Panc1 (cell line): ENCODE measurements at regions not wholly inside any gene's neighbourhood (a gene's known extent, or its start where the extent isn't known, plus 50 kb on each side); places are given as distances from the start of the nearest gene placed in this dataset.

Source experiments
- ATAC-seq: fragments of 200-7000 bp; cut with Tn5 transposase; 2 replicates; pipeline ENCODE4 v1.9.1; 2020; ENCODE audit warnings: mild to moderate bottlenecking, moderate library complexity
- BruUV-seq: library from RNA; stranded (reverse); fragments of 400-500 nt; replicated peaks from 2 replicates; lab custom pipeline; 2021; lab: Mats Ljungman, UMichigan
- CTCF ChIA-PET: fragments of 300-600 bp; sonication (Branson Sonifier 250); formaldehyde crosslinking; loops from one replicate; lab custom pipeline; 2022; ENCODE audit warnings: antibody characterized with exemption; lab: Charles Lee
- POLR2A ChIA-PET: fragments of 300-600 bp; sonication (Branson Sonifier 250); formaldehyde crosslinking; loops from one replicate; lab custom pipeline; 2022; ENCODE audit warnings: antibody characterized with exemption; lab: Charles Lee
- DNase-seq: peaks from one replicate; pipeline ENCODE4 v3.0.0-alpha.2; 2010; ENCODE audit warnings: low read depth, low spot score
- H3K27ac ChIP-seq: 2 replicates; pipeline ENCODE4 v1.5.1; 2011; ENCODE audit warnings: mild to moderate bottlenecking, low read length, inconsistent platforms
- H3K27me3 ChIP-seq: fragments of 200-500 bp; sonication (Bioruptor generic); 2 replicates; pipeline ENCODE4 v1.6.0; 2014; ENCODE audit warnings: low read length, inconsistent platforms; ENCODE audit not compliant: control insufficient read depth, insufficient read depth
- H3K36me3 ChIP-seq: fragments of 200-500 bp; sonication (Bioruptor generic); 2 replicates; pipeline ENCODE4 v1.5.1; 2014; ENCODE audit warnings: inconsistent platforms, mild to moderate bottlenecking, low read length, moderate library complexity; ENCODE audit not compliant: control insufficient read depth, insufficient read depth
- H3K4me1 ChIP-seq: 2 replicates; pipeline ENCODE4 v1.5.1; 2011; ENCODE audit warnings: inconsistent platforms, mild to moderate bottlenecking, low read length, moderate library complexity; ENCODE audit not compliant: control insufficient read depth, insufficient read depth
- H3K4me3 ChIP-seq, 2 experiments: 2 replicates each; pipeline ENCODE4 v1.5.1; 2011 to 2012; ENCODE audit warnings: low read depth in 2 of 2, low read length in 2 of 2, mild to moderate bottlenecking in 2 of 2, inconsistent platforms in 1 of 2, moderate library complexity in 1 of 2
- H3K9me3 ChIP-seq: fragments of 200-500 bp; sonication (Bioruptor generic); 2 replicates; pipeline ENCODE4 v1.5.1; 2014; ENCODE audit warnings: low read depth, mild to moderate bottlenecking, inconsistent platforms, low read length, moderate library complexity; ENCODE audit not compliant: control insufficient read depth, insufficient read depth
- POLR2AphosphoS5 ChIP-seq: IDR thresholded peaks from 2 replicates; pipeline ENCODE4 v1.6.1; 2012; ENCODE audit warnings: mild to moderate bottlenecking, low read depth, low read length, moderate library complexity
- SIN3A ChIP-seq: IDR thresholded peaks from 2 replicates; pipeline ENCODE4 v1.6.1; 2012; ENCODE audit warnings: low read depth, mild to moderate bottlenecking, low read length, moderate library complexity, borderline replicate concordance; ENCODE audit not compliant: insufficient read depth
- TCF7L2 ChIP-seq: IDR thresholded peaks from 2 replicates; pipeline ENCODE4 v1.6.1; 2011; ENCODE audit warnings: mild to moderate bottlenecking, low read depth, low read length, inconsistent platforms
- in situ Hi-C: cut with HindIII; loops from 2 replicates; pipeline ENCODE4 v1.10.0; 2016; ENCODE audit warnings: low sequenced_read_pairs, low pct_unique_long_range_greater_than_20kb
- intact Hi-C: fragments of 100-400 bp; cut with micrococcal nuclease; formaldehyde crosslinking; loops from one replicate; pipeline ENCODE4 v1.10.0; 2022; ENCODE audit not compliant: unreplicated experiment
- TF ChIP-seq, protein P1 (sequence below): fragments of 450-650 bp; IDR thresholded peaks from 2 replicates; pipeline ENCODE4 v1.5.1; 2017; ENCODE audit warnings: mild to moderate bottlenecking
- TF ChIP-seq, protein P2 (sequence below), 2 experiments: IDR thresholded peaks; 2 replicates each; pipeline ENCODE4 v1.6.1; 2011 to 2012; ENCODE audit warnings: low read depth in 2 of 2, control low read depth in 1 of 2, low read length in 1 of 2, mild to moderate bottlenecking in 1 of 2, moderate library complexity in 1 of 2; ENCODE audit not compliant: insufficient read depth in 1 of 2

DNA sequence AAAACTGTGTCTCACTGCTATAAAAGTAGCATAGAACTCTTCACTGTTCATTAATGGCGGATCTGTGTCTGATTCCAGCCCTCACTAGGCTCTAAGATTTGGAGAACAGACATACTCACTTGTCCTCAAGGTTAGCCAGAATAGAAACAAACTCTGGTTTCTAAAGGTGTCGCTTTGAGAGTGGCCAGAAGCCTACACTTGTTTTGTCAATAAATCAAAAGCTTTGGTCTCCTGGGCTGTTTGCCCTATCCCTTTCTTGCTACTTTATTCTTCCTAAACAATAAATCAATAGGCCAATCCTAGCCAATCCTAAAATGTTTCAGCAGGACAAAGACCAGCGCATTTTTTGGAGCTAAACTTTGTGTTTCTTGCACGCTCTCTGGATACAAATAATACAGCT lies 1064.6 kb upstream of the CHAC2 start:
- no peak overlapping the region for H3K27ac ChIP-seq
- POLR2A ChIA-PET = interaction anchor here (0.6 kb wide), 1 partner anchor 260 kb away, joined by 7 read pairs; no protein-coding TSS in a partner anchor
- H3K27me3 ChIP-seq = no peaks in the 10 kb centered on the region
- no peaks in the 10 kb centered on the region for H3K4me1 ChIP-seq
- ATAC-seq (no peak), DNase-seq (no peak)
- H3K9me3 ChIP-seq = no peaks in the 10 kb centered on the region
- no TSS peak for BruUV-seq
- H3K4me3 ChIP-seq = no peak overlapping the region
- intact Hi-C loops = no loop called here
- in situ Hi-C loops = no loop called here
- TF ChIP-seq, protein P1, sequence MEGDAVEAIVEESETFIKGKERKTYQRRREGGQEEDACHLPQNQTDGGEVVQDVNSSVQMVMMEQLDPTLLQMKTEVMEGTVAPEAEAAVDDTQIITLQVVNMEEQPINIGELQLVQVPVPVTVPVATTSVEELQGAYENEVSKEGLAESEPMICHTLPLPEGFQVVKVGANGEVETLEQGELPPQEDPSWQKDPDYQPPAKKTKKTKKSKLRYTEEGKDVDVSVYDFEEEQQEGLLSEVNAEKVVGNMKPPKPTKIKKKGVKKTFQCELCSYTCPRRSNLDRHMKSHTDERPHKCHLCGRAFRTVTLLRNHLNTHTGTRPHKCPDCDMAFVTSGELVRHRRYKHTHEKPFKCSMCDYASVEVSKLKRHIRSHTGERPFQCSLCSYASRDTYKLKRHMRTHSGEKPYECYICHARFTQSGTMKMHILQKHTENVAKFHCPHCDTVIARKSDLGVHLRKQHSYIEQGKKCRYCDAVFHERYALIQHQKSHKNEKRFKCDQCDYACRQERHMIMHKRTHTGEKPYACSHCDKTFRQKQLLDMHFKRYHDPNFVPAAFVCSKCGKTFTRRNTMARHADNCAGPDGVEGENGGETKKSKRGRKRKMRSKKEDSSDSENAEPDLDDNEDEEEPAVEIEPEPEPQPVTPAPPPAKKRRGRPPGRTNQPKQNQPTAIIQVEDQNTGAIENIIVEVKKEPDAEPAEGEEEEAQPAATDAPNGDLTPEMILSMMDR = no peak
- no peak for TF ChIP-seq TCF7L2
- TF ChIP-seq POLR2AphosphoS5 = no peak
- TF ChIP-seq SIN3A = no peak
- TF ChIP-seq, protein P2, sequence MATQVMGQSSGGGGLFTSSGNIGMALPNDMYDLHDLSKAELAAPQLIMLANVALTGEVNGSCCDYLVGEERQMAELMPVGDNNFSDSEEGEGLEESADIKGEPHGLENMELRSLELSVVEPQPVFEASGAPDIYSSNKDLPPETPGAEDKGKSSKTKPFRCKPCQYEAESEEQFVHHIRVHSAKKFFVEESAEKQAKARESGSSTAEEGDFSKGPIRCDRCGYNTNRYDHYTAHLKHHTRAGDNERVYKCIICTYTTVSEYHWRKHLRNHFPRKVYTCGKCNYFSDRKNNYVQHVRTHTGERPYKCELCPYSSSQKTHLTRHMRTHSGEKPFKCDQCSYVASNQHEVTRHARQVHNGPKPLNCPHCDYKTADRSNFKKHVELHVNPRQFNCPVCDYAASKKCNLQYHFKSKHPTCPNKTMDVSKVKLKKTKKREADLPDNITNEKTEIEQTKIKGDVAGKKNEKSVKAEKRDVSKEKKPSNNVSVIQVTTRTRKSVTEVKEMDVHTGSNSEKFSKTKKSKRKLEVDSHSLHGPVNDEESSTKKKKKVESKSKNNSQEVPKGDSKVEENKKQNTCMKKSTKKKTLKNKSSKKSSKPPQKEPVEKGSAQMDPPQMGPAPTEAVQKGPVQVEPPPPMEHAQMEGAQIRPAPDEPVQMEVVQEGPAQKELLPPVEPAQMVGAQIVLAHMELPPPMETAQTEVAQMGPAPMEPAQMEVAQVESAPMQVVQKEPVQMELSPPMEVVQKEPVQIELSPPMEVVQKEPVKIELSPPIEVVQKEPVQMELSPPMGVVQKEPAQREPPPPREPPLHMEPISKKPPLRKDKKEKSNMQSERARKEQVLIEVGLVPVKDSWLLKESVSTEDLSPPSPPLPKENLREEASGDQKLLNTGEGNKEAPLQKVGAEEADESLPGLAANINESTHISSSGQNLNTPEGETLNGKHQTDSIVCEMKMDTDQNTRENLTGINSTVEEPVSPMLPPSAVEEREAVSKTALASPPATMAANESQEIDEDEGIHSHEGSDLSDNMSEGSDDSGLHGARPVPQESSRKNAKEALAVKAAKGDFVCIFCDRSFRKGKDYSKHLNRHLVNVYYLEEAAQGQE (IDR thresholded peaks at IDR 0.05; ENCODE audit: insufficient read depth in 1 of 2, low read depth in 2 of 2, low read length in 1 of 2) = no peak
- H3K36me3 ChIP-seq = no peaks in the 10 kb centered on the region
- CTCF ChIA-PET = no interaction called here

DNA sequence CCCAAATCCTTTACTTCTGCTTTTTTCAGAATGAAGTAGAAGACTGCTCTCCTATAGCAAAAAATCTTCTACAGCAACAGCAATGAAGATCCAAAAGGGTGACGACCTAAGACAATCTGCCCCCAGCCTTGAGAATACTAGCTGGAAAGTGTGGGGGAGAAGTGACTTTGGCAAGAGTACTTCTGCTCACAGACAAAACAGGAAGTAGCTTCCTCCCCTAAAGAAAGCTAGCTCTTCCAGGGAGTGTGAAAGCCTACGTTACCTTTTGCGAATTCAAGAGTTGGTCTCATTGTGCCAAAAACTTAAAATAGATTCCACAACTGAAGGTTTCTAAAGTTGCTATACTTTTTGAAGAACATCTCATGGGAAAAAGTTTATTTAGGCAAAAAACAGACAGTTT lies 1069.2 kb upstream of the CHAC2 start:
- no peaks in the 10 kb centered on the region for H3K9me3 ChIP-seq
- H3K27me3 ChIP-seq = no peaks in the 10 kb centered on the region
- no TSS peak for BruUV-seq
- TF ChIP-seq, protein P1 = no peak
- TF ChIP-seq SIN3A (no peak), POLR2AphosphoS5 (no peak), TCF7L2 (no peak)
- TF ChIP-seq, protein P2 (IDR thresholded peaks at IDR 0.05; ENCODE audit: insufficient read depth in 1 of 2, low read depth in 2 of 2, low read length in 1 of 2) = no peak
- H3K27ac ChIP-seq = no peak overlapping the region
- DNase-seq (no peak), ATAC-seq (no peak)
- intact Hi-C loops = no loop called here
- in situ Hi-C loops = no loop called here
- H3K36me3 ChIP-seq = no peaks in the 10 kb centered on the region
- CTCF ChIA-PET = no interaction called here
- no peaks in the 10 kb centered on the region for H3K4me1 ChIP-seq
- POLR2A ChIA-PET = no interaction called here
- no peak overlapping the region for H3K4me3 ChIP-seq
